ENCODE measurements at regions not wholly inside any gene's neighbourhood (a gene's known extent, or its start where the extent isn't known, plus 50 kb on each side); places are given as distances from the start of the nearest gene placed in this dataset.
"Not testable (repeated sequence)": the region's sequence is repeated elsewhere in the genome, so short reads cannot be mapped to it uniquely, and the experiment has no call there.

GRCh38 chr15:91356083-91356482, 256.0 kb downstream of the SV2B start:
- in situ Hi-C loops (cut with HindIII; ENCODE audit: low sequenced_read_pairs) = no loop called here
- H3K4me3 ChIP-seq (ENCODE audit: low read depth, low read length) = no peak overlapping the region
- no peak for DNase-seq (ENCODE audit: low read depth, low spot score)
- TF ChIP-seq CTCF (IDR thresholded peaks at IDR 0.05; ENCODE audit: low read depth, low read length) = no peak

- in situ Hi-C loops (cut with HindIII; ENCODE audit: low sequenced_read_pairs) = no loop called here
- H3K4me3 ChIP-seq (ENCODE audit: low read depth, low read length) = no peak overlapping the region
- TF ChIP-seq CTCF (IDR thresholded peaks at IDR 0.05; ENCODE audit: low read depth, low read length) = no peak
- no peak for DNase-seq (ENCODE audit: low read depth, low spot score)
These were observed 257.0 kb downstream of the SV2B start for GRCh38 chr15:91357011-91357410.

GRCh38 chr15:91357486-91357885, 257.4 kb downstream of the SV2B start:
- in situ Hi-C loops (cut with HindIII; ENCODE audit: low sequenced_read_pairs) = no loop called here
- no peak overlapping the region for H3K4me3 ChIP-seq (ENCODE audit: low read depth, low read length)
- no peak for DNase-seq (ENCODE audit: low read depth, low spot score)
- TF ChIP-seq CTCF (IDR thresholded peaks at IDR 0.05; ENCODE audit: low read depth, low read length) = no peak

GRCh38 chr15:91358405-91358804, 258.3 kb downstream of the SV2B start:
- no peak for DNase-seq (ENCODE audit: low read depth, low spot score)
- in situ Hi-C loops (cut with HindIII; ENCODE audit: low sequenced_read_pairs) = no loop called here
- H3K4me3 ChIP-seq (ENCODE audit: low read depth, low read length) = no peak overlapping the region
- no peak for TF ChIP-seq CTCF (IDR thresholded peaks at IDR 0.05; ENCODE audit: low read depth, low read length)

- DNase-seq (ENCODE audit: low read depth, low spot score); H3K4me3 ChIP-seq (ENCODE audit: low read depth, low read length); in situ Hi-C loops (cut with HindIII; ENCODE audit: low sequenced_read_pairs): not testable (repeated sequence)
These were observed 261.6 kb downstream of the SV2B start for GRCh38 chr15:91361696-91362095.

GRCh38 chr15:91366111-91366510, 266.1 kb downstream of the SV2B start:
- H3K4me3 ChIP-seq (ENCODE audit: low read depth, low read length) = no peak overlapping the region
- no peak for TF ChIP-seq CTCF (IDR thresholded peaks at IDR 0.05; ENCODE audit: low read depth, low read length)
- in situ Hi-C loops (cut with HindIII; ENCODE audit: low sequenced_read_pairs) = no loop called here
- DNase-seq (ENCODE audit: low read depth, low spot score) = no peak

GRCh38 chr15:91368611-91369010, 268.6 kb downstream of the SV2B start:
- in situ Hi-C loops (cut with HindIII; ENCODE audit: low sequenced_read_pairs) = no loop called here
- TF ChIP-seq CTCF (IDR thresholded peaks at IDR 0.05; ENCODE audit: low read depth, low read length) = no peak
- H3K4me3 ChIP-seq (ENCODE audit: low read depth, low read length) = no peak overlapping the region
- no peak for DNase-seq (ENCODE audit: low read depth, low spot score)

All from astrocyte of the spinal cord (primary cell).